ENCODE measurements at regions not wholly inside any gene's neighbourhood (a gene's known extent, or its start where the extent isn't known, plus 50 kb on each side); places are given as distances from the start of the nearest gene placed in this dataset.

DNA sequence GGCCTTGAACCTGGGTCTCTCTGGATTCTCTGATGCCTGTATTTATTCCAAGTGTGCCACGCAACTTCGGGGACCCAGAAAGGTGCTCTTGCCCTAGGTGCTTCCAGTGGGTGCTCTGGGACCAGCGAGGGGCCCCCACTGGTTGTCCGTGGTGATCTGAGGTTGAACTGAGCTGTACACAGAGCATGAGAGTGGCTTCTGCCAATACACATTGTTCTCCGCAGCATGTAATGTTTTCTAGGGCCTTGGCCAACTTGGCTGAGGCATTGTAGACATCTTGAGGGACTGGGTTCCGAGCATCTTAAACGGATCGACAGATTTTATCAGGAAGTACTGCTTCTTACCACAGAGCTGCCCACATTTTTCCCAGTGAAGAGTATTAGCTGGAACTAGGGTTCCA is 117.9 kb downstream of the MTX3 start:
- Mint-ChIP-seq H3K36me3 (no peaks in the 10 kb centered on the region), H3K4me3 (no peak overlapping the region)

DNA sequence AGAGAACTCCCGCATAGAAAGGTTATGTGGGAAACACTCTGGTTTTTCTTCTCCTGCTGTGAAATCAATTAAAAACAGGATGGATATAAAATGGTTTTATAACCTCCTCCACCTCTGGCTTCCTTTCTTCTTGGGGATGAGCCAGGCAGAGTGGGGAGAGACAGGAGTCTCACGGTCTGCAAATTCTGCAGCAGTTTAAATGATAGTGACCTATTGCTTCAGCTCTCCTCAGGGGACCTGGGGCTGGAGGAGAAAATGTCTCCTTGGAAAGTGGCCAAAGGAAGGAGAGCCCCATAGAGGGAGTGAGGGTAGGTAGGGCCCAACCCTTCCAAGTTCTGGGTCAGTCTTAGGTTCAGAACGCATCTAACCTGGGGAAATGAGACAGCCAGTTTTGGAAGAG is 118.8 kb downstream of the MTX3 start:
- H3K27ac Mint-ChIP-seq, result no peak overlapping the region

More for the DNA sequence above, 117.9 kb downstream of the MTX3 start:
- no peaks in the 10 kb centered on the region for H3F3A ChIP-seq (ENCODE audit: low read depth)
- Mint-ChIP-seq H3K27ac (no peak overlapping the region), H3K27me3 (ENCODE audit: insufficient read depth, low read depth) (no peaks in the 10 kb centered on the region), H3K4me1 (peaks cover 3% of the 10 kb centered on the region), H3K9me3 (no peaks in the 10 kb centered on the region)
- no peaks in the 10 kb centered on the region for H3K4me1 ChIP-seq
- H3K4me3 ChIP-seq, result no peak overlapping the region
- no peak for TF ChIP-seq CTCF (IDR thresholded peaks at IDR 0.05)
- no peak for TF ChIP-seq EZH2 (IDR thresholded peaks at IDR 0.05)
- no peak for TF ChIP-seq EZH2phosphoT487 (IDR thresholded peaks at IDR 0.05)
- no peak overlapping the region for H3K9ac ChIP-seq
- no peaks in the 10 kb centered on the region for H3K79me2 ChIP-seq (ENCODE audit: low read depth)
- DNase-seq (ENCODE audit: low spot score), result no peak
- H4K20me1 ChIP-seq (ENCODE audit: low read depth), result no peaks in the 10 kb centered on the region
- H3K4me2 ChIP-seq, result no peak overlapping the region
- H3K27me3 ChIP-seq, result no peaks in the 10 kb centered on the region
- no peaks in the 10 kb centered on the region for H3K36me3 ChIP-seq
- H3K27ac ChIP-seq, result no peak overlapping the region
- H3K9me3 ChIP-seq (ENCODE audit: low read depth), result no peaks in the 10 kb centered on the region
- no peak overlapping the region for H2AFZ ChIP-seq (replicated peaks)

GRCh38 chr5:79871364-79872120 is 119.5 kb downstream of the MTX3 start:
- Mint-ChIP-seq H3K4me3 (no peak overlapping the region), H3K36me3 (no peaks in the 10 kb centered on the region), H3K27me3 (ENCODE audit: insufficient read depth, low read depth) (no peaks in the 10 kb centered on the region), H3K9me3 (no peaks in the 10 kb centered on the region), H3K4me1 (peaks cover 3% of the 10 kb centered on the region), H3K27ac (no peak overlapping the region)
- H3K4me1 ChIP-seq, result no peaks in the 10 kb centered on the region
- no peak for DNase-seq (ENCODE audit: low spot score)
- H3K9ac ChIP-seq, result no peak overlapping the region
- no peaks in the 10 kb centered on the region for H3K27me3 ChIP-seq
- H4K20me1 ChIP-seq (ENCODE audit: low read depth), result no peaks in the 10 kb centered on the region
- no peak overlapping the region for H2AFZ ChIP-seq (replicated peaks)
- no peaks in the 10 kb centered on the region for H3K36me3 ChIP-seq
- no peak overlapping the region for H3K4me2 ChIP-seq
- H3K9me3 ChIP-seq (ENCODE audit: low read depth), result no peaks in the 10 kb centered on the region
- no peaks in the 10 kb centered on the region for H3F3A ChIP-seq (ENCODE audit: low read depth)
- H3K79me2 ChIP-seq (ENCODE audit: low read depth), result no peaks in the 10 kb centered on the region
- TF ChIP-seq CTCF (IDR thresholded peaks at IDR 0.05), result no peak
- no peak for TF ChIP-seq EZH2phosphoT487 (IDR thresholded peaks at IDR 0.05)
- no peak for TF ChIP-seq EZH2 (IDR thresholded peaks at IDR 0.05)
- no peak overlapping the region for H3K27ac ChIP-seq
- H3K4me3 ChIP-seq, result no peak overlapping the region

More for the DNA sequence above, 118.8 kb downstream of the MTX3 start:
- TF ChIP-seq EZH2phosphoT487 (IDR thresholded peaks at IDR 0.05) (no peak), CTCF (IDR thresholded peaks at IDR 0.05) (no peak), EZH2 (IDR thresholded peaks at IDR 0.05) (no peak)
- Histone ChIP-seq H3K27ac (no peak overlapping the region), H3K4me1 (no peaks in the 10 kb centered on the region), H2AFZ (replicated peaks) (no peak overlapping the region), H3K4me2 (no peak overlapping the region), H3K9ac (no peak overlapping the region), H3K9me3 (ENCODE audit: low read depth) (no peaks in the 10 kb centered on the region), H3K36me3 (no peaks in the 10 kb centered on the region), H3K79me2 (ENCODE audit: low read depth) (no peaks in the 10 kb centered on the region), H3F3A (ENCODE audit: low read depth) (no peaks in the 10 kb centered on the region), H3K27me3 (no peaks in the 10 kb centered on the region), H4K20me1 (ENCODE audit: low read depth) (no peaks in the 10 kb centered on the region), H3K4me3 (no peak overlapping the region)
- Mint-ChIP-seq H3K36me3 (no peaks in the 10 kb centered on the region), H3K4me1 (peaks cover 3% of the 10 kb centered on the region), H3K9me3 (no peaks in the 10 kb centered on the region), H3K27me3 (ENCODE audit: insufficient read depth, low read depth) (no peaks in the 10 kb centered on the region), H3K4me3 (no peak overlapping the region)
- no peak for DNase-seq (ENCODE audit: low spot score)
